ENCODE measurements at regions not wholly inside any gene's neighbourhood (a gene's known extent, or its start where the extent isn't known, plus 50 kb on each side); places are given as distances from the start of the nearest gene placed in this dataset.

GRCh38 chr6:144613859-144614258 is 328.7 kb downstream of the UTRN start:
- TF ChIP-seq POLR2A (IDR thresholded peaks at IDR 0.05; ENCODE audit: low read length) (no peak), GATA1 (IDR thresholded peaks at IDR 0.05; ENCODE audit: low read depth, low read length) (no peak)
